GM18858 (cell line): ENCODE measurements at regions not wholly inside any gene's neighbourhood (a gene's known extent, or its start where the extent isn't known, plus 50 kb on each side); places are given as distances from the start of the nearest gene placed in this dataset.
"Not testable (repeated sequence)": the region's sequence is repeated elsewhere in the genome, so short reads cannot be mapped to it uniquely, and the experiment has no call there.

Experiments used
- ATAC-seq: cut with Tn5 transposase; IDR thresholded peaks from one replicate; pipeline ENCODE4 v1.9.1; 2021; ENCODE audit not compliant: unreplicated experiment

DNA sequence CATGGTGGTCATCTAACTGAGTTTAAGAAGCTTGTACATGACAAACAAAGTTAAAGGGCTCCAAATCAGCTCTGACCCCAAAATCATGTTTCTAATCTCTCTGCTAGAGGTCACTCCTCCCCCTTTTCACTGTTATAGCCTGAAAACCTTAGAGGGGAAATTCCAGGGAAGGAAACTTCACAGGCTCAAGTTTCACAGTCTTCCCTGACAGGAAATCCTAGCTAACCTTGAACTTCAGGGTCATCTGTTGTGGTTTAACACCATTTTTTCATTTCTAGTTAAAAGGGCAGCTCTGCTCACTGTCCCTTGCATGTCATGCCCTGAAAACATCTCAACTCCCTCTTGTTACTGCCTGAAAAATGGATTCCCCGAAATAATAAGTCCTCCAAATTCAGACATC is 104.4 kb upstream of the BMP2 start:
- ATAC-seq, result no peak

DNA sequence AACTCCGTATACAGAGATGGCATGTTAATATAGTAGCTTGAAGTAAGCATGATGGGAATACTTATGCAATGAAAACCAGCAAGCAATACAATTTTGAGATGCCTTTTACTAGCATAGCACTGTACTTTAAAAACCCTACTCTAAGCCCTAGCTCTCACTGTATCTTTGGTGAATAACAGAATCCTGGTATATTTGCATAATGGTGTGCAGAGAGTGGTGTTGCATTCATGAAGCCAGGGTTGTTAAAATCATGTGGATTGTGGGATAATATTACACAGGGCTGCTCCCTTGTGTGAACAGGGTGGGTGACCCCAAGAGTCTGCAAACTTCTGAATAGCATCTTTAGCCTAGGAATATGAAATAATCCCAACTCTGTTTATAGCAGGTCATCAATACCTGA is 105.2 kb upstream of the BMP2 start:
- no peak for ATAC-seq

DNA sequence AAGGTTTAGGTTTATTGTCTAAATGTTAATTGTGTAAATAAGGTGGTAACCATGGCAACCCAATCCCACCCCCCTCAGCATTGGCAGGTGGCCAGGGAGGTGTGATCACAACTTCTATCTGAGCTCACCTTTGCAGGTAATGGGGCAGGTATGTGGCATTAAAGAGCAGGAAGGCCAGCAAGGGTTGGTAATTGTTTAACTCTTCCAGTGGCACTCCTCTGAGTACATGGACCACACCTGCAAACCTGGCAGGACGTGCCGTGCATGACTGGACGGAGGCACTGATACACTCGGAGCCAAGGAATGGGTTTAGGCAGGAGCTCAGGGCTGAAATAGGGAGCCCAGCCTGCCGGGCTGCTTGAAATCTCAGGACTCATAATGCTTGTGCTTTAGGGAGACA is 107.0 kb upstream of the BMP2 start:
- ATAC-seq, result no peak

DNA sequence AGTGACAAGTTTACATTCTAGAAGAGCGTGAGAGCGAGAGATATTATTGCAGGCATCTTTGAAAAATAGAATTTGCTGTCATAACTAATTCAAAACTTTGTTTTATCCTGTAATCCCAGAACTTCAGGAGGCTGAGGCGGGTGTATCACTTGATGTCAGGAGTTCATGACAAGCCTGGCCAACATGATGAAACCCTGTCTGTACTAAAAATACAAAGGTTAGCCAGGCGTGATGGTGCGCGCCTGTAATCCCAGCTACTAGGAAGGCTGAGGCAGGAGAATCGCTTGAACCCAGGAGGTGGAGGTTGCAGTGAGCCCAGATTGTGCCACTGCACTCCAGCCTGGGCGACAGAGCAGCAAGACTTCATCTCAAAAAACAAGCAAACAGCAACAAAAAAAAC is 108.6 kb upstream of the BMP2 start:
- not testable (repeated sequence) for ATAC-seq

DNA sequence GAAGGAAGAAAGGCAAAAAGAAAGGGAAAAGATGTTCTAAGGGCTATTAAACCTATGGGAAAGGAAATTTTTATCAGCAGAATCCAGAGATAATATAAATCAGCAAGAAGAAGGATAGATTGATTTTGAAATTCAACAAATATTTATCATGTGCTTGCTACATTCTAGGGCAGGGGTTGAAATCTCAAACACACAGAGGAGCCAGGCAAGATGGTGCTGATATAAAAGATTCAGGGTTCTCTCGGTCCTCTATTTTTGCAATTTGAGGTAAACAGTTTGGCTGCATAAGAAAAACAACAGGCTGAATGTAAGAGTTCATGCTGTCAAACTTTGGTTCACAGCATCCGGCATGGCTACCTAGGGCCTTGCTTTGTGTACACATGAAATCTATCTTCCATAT is 109.6 kb upstream of the BMP2 start:
- ATAC-seq, result no peak

DNA sequence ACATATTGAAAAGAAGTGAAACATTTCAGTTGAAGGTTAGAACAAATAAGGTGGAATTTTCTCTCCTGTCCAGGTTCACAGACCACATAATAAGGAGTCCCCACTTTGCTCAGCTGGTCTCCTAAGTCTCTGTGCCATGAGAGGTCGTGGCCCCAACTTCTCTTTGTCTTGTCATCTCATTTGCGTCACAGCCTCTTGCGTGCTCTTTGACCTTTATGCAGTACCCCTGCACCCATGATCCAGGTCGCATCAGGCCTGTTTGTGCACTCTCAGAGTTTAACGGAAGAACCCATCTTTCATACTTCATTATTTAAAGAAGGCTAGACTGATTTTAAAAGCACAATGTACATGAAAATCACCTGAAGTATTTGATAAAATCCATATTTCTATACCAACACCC is 110.4 kb upstream of the BMP2 start:
- no peak for ATAC-seq

DNA sequence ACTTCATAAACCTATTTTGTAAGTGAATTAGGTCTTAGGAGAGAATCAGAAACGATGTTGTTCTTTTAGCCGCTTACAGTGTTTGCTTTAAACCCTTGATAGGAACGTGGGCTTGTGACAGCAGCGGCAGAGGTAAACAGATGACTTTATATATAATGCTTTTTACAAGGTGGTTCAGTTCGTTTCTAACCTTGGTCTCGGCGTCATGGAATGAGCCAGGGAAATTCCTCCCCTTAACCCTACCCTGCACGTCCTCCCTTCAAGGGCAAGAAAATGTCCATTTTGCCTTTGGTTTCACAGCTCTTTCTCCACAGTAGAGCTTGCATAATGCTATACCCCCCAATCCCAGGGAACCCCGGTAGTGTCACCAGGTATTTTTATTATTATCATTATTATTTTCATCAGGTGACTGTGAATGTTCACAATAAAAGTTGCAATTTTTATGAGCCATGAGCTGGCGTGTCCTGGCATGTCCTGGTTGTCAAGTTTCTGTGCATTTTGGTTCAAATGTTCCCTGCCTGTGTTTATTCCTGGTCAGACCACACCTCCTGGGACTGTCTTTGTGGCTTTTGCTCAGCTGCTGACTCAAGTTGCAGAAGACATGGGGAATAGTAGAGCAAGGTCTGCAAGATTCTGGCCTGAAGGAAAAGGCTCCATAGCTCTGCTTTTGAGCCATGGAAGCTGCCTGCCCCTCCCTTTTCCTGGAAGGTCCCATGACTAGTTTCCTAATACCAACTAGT is 112.8 kb upstream of the BMP2 start:
- ATAC-seq, result no peak

DNA sequence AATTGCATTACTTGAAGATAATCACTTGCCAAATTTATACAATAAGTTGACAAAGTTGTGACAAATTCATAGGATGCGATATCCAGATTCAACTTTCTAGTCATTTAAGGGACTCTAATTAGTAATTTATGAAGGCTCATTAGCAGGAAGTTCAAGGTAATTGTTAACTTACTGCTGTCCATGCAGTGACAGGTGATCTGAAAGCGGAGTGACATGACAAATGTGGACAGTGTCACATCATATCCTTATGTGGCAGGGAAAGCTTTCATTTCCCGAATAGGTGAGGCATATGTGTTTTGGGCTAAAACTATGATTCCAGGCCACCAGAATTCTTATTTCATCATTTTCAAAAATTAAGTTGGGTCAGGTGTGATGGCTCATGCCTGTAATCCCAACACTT is 115.9 kb upstream of the BMP2 start:
- no peak for ATAC-seq

DNA sequence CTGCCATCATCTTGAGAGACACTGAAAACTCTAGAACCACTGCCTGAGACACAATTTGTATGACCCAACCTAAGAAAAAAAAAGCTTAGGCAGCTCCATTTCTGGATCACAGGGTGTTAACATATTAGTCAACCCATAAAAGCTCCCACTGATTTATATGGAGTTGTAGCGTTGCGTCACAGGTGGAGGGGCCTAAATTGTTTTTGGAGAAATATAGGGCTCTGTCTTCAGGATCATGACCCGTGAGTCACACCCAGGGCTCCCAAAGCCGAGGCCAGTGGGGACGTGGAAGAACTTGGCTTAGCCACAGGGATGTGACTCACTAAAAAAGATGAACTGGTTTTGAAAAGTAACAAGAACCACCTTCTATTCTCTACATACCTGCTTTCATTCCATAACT is 116.5 kb upstream of the BMP2 start:
- ATAC-seq, result no peak

DNA sequence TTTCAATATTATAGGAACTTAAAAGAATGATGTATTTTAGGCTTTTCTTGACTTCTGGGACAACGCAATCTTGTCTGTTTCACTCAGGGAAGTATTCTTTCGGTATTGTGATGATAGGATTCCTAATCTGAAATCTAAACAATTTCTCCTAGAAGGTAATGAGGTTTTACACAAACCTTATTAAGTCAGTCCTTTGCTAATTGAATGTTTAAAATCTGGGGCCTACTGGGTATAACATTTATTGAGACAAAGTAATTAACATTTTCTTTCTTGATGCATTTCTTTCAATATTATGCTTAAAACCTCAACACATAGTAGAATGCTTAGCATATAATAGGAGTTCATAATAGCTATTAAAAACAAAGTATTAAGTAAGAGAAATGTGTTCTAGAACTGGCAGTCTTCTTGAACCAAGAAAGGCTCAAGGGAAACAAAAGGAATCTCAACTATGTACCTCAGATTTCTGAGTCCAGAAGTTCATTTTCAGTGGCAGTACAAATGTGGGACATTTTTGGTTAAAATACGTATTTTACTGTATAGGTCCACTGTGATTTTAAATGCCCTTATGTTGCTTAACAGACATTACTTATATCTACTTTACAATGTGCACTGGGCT is 121.4 kb upstream of the BMP2 start:
- no peak for ATAC-seq

DNA sequence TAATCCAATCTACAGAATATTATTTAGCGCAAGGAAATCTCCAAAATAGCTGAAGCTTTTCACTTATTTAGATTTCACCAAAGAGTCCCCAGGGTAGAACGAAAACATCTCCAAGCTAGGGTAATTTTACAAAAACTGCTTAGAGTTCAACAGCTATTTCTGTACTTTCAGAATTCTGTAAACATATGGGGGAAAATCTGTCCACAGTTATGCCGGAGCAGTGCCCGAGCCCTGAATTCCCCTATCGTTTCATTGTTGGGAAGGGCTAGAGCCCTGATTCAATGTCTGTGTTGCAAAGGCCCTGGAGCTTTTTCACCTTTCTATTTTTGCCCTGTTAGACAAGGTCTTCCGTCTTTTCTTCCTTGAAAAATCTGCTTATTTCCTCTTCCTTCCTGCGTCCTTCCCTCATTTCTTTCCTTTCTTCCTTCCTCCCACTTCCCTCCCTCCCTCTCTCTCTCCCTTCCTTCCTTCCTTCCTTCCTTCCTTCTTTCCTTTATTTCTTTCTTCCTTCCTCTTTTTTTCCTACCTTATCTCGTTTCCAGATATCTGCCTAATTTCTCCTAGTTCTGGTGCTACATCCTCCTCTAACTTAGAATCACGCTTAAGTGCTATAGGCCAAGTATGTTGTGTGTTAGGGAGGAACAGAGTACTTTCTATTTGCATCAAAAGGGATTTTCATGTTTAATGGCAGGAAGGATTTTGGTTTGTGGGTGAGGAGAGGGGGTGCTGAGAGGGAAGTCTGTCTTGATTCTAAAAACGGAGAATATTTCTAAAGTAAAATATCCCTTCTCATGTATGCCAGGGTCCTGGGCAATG is 122.5 kb upstream of the BMP2 start:
- ATAC-seq, result no peak

DNA sequence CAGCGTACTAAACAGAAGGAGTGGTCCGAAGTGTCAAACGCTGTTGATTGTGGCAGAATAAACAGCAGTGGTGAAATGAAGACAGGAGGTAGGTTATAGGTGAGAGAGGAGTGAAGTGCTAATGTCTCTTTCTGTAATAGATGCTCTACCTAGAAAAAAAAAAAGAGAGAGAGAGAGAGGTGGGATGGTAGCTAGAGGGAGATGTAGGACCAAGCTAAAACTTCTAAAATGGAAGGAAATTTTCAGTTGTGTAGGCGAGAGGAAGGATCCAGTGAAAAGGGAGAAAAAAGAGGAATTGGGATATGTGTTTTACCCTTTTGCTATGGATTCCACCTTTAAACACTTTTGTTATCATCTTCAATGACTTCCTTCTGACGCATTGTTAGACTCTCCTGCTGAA is 126.5 kb upstream of the BMP2 start:
- no peak for ATAC-seq

DNA sequence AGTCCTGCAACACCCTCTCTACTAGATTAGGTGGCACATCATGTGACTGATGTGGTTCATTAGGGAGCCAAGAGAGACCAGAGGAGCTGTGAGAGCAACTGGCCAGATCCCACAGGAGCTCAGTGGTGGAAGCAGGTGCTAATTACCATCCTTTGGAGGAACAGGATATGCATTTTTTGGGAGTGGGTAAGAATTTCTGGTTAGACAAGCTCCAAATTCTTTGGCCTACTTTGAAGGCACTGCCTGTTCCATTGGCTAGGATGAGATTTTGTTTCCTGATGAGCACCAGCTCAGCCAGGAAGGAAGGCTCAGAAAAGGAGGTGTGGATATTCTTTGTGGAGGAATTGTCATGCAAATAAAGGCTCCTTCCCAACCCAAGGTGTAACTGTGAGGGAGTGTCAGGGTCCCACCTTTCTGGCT is 130.3 kb upstream of the BMP2 start:
- no peak for ATAC-seq

DNA sequence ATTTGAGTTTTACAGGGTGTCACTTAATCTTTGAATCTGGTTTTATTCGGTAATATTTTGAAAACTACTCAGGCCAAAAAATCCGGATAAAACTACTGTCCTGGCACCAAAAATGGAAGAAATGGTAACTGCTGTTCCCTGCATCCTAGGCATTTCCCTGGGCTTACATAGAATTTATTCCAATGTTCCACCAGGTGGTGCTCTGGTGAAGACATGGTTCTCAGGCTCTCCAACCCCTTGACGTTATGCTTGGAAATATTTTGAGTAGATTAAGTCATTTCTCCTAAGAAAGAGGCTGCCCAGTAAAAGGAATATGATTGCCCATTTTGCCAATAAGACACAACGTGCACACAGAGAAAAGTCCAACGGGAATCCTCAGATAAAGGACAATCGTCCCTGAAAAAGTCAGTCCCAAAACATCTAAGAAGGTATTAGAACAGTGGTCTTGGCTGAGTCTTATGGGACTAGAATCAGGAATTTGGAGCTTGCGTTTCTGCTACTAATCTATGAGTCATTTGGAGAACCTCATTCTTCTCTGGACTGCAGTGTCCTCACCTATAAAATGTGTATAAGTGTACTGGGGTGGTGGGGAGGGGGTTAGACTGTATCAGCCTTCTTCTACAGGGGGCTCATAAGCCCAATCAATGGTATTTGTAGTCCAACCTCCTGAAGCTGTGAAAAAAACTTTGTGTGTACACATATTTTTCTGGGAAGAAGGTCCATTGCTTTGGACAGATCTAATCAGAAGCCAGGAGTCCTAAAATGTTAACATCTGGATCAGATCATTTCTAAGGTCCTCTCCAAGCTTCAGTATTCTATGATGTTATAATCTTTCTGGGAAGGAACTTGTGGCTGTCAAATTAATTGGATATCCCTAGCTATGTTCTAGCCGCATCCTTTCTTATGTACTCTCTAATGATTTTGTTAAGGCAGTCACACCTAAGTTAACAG is 131.0 kb upstream of the BMP2 start:
- no peak for ATAC-seq

DNA sequence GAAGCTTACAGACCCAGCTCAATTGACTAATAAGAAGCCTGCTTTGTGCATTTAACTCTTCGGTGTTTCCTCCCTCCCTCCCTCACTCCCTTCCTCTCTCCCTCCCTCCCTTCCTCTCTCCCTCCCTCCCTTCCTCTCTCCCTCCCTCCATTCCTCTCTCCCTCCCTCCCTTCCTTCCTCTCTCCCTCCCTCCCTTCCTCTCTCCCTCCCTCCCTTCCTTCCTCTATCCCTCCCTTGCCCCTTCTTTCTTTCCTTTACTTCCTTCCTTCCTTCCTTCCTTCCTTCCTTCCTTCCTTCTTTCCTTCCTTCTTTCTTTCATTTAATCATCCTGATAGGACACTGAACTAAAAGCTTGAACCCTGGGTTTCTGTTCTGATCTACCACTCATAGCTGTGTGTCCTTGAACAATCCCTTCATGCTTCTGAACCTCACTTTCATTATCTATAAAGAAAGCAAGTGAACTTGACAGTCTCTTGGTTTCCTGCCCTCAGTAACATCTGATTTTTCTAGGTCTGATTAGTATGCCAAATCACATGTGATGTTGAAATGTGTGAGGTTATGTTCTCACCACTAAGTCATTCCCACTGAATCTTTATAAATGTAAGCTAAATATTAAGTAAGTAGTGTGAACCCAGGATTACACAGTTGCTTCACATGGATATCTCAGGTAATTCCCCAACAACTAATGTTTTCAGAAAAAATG is 132.3 kb upstream of the BMP2 start:
- no peak for ATAC-seq

DNA sequence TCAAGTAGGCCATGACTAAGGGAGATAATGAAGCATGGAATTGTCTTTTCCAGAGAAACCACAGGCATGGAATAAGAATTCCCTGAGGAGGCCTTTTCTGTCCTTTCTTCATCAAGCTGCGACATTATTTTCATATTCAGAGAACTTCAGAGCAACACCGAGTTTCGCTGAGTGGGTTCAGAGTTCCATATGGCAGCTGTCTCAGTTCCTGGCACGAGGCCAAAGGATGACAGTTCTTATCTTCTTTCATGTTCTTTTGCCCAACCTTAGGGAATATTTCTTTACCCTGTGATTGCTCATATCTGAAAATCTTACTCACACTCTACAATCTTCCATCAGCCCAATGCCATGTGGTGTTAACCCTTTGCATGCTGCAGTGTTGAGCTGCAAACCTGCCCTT is 135.3 kb upstream of the BMP2 start:
- ATAC-seq, result no peak

DNA sequence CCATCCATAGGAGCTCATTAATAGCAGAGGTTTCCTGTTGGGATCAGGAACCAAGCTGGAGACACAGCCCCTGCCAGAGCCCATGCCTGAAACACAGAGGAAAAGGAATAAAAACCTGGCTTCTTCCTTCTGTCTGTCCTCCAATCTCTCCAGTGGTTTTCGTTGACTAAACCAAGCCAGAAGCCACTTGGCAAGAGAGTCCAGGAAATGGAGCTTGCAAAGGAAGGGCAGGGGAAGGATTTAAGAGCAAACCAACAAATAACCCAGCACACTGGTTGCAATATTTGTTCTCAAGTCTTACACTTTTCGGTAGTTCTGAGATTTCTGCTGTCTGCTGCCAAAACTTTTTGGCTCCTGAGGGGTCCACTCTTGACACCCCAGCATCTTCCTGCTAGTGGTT is 137.0 kb upstream of the BMP2 start:
- ATAC-seq, result no peak

DNA sequence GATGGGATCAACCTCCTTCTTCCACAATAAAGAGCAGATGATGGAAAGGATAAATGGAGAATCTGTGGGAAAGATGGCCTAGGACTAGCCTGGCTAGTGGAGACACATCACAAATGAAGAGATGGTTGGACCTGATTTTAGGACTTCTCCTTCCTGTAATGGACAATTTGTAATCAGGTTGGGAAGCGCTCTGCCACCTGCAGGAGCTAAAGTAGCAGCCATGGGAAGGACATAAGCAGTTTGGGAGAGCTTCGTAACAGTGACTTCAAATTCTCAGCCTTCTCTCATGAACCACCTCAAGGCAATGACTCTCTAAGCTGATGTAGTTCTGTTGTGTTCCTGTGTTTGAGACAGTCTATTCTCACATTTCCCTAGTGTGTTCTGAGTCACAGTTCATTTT is 137.9 kb upstream of the BMP2 start:
- ATAC-seq, result no peak

DNA sequence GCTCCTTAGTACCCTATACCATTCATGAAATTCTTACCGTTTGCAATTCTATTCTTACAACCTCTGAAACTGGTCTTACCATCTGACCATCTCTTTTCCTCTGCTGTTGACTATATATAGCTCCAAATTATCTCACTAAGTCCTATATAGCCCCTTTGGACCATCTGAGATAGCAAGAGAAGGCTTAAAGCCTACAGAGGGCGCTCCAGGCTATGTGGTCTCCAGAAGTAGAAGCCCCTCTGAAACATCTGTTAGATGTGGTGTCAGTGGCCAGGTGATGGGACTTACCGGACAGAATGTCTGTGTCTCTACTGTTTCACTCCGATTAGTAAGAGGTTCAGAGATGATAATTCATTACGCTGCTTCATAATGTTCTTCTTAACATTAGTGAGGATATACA is 140.7 kb upstream of the BMP2 start:
- no peak for ATAC-seq

DNA sequence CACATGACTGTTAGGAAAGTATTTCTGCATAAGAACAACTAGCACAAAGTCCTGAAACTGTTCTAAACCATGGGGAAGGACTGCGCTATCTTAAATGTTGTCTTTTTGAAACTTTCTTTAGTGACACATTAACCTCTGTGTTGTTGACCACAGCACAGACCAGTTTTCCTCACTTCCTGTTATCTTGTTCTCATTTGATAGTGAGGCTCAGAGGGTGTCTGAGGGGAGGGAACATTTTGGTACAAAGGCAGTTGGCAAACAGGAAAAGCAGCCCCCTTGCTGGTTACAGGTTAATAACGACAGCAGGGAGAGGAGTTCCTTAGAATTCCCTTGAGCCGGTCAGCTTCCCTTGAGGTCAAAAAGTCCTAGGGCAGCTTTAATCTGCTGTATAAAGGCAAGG is 143.5 kb upstream of the BMP2 start:
- peak; percentile 98 for ATAC-seq
